ENCODE measurements at regions not wholly inside any gene's neighbourhood (a gene's known extent, or its start where the extent isn't known, plus 50 kb on each side); places are given as distances from the start of the nearest gene placed in this dataset.

DNA sequence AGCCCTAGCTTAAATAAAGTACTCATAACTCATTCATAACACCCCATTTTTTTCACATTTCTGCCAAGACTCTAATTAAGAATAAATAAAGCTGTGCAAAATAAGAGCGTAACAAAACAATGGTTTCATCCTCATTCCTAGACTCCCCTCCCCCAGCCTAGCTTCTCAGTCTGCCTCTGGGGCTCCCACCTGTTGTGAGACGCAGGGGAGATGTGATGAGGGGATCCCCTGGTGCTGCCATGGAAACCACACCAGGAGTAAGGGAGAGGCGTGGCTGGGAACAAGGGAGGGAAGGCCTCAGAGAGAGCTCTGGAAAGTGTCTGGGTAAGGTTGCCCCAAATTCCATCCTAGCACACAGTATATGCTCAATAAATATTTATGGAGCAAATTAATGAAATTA, 93.3 kb upstream of the USP29 start:
- H3K9me3 ChIP-seq, result peaks cover 3 to 28% of the 10 kb centered on the region in 2 donors
- H3K36me3 ChIP-seq, result no peaks in the 10 kb centered on the region
- intact Hi-C loops (cut with DNase I; ENCODE audit: low total_unique reads), result no loop called here
- H3K27me3 ChIP-seq, result no peaks in the 10 kb centered on the region
- no peak overlapping the region for H3K27ac ChIP-seq
- no peak for TF ChIP-seq POLR2A (IDR thresholded peaks at IDR 0.05)
- TF ChIP-seq POLR2AphosphoS5 (IDR thresholded peaks at IDR 0.05), result no peak
- TF ChIP-seq, protein P1, sequence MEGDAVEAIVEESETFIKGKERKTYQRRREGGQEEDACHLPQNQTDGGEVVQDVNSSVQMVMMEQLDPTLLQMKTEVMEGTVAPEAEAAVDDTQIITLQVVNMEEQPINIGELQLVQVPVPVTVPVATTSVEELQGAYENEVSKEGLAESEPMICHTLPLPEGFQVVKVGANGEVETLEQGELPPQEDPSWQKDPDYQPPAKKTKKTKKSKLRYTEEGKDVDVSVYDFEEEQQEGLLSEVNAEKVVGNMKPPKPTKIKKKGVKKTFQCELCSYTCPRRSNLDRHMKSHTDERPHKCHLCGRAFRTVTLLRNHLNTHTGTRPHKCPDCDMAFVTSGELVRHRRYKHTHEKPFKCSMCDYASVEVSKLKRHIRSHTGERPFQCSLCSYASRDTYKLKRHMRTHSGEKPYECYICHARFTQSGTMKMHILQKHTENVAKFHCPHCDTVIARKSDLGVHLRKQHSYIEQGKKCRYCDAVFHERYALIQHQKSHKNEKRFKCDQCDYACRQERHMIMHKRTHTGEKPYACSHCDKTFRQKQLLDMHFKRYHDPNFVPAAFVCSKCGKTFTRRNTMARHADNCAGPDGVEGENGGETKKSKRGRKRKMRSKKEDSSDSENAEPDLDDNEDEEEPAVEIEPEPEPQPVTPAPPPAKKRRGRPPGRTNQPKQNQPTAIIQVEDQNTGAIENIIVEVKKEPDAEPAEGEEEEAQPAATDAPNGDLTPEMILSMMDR (IDR thresholded peaks at IDR 0.05), result no peak
- H3K4me3 ChIP-seq, result no peak overlapping the region
- no peak for DNase-seq (ENCODE audit: low spot score in 2 of 2)
- H3K4me1 ChIP-seq, result no peaks in the 10 kb centered on the region

DNA sequence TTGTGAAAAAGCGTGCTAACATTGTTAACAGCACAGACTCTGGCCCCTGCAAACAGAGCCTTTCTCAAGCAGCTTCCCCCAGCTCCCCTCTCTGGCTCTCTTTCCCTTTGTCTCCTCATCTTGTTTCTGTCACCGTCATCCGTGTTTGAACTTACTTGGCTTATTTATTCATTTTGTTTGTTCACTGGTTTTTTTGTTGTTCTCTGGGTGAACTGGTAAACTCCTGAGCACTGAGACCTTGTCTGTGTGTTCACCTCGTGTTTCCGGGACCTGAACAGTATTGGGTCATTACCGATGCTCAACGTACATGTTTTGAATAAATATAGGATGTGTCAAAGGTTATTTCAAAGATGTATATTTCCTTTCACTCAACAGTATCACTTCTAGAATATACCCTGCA, 92.4 kb upstream of the USP29 start:
- no peak overlapping the region for H3K27ac ChIP-seq

DNA sequence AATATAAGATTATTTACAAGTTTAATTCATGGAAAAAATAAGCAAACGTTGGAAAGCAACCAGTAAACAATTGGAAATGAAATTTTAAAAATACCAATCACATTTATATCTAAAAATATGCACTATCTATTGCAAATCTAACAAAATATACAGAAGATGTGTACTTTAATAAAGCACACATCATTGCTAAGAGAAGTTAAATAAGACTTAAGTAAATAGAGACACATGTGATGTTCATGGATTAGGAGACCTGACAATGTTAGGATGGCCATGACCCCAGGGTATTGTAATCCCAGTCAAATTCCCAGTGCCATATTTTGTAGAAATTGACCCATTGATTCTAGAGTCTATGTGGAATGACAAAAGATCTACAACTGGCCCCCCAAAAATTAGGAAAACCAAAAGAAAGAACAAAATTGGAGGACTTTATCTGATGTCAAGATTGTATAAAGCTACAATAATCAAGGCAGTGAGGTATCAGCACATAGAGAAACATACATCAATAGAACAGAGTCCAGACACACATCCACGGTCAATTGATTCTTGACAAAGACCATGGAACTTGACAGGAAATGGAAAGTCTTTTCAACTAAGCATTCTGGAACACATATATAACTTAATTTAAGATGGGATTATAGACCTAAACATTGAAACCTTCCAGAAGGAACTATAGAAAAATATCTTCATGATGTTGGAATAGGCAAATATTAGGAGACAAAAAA, 90.8 kb upstream of the USP29 start:
- Histone ChIP-seq H3K9me3 (peaks cover 9 to 34% of the 10 kb centered on the region in 2 donors), H3K27me3 (no peaks in the 10 kb centered on the region), H3K4me3 (no peak overlapping the region), H3K4me1 (no peaks in the 10 kb centered on the region), H3K36me3 (no peaks in the 10 kb centered on the region), H3K27ac (no peak overlapping the region)
- intact Hi-C loops (cut with DNase I; ENCODE audit: low total_unique reads), result no loop called here
- no peak for DNase-seq (ENCODE audit: low spot score in 2 of 2)
- TF ChIP-seq, protein P1 (IDR thresholded peaks at IDR 0.05), result no peak
- TF ChIP-seq POLR2A (IDR thresholded peaks at IDR 0.05), result no peak
- TF ChIP-seq POLR2AphosphoS5 (IDR thresholded peaks at IDR 0.05), result no peak

More for the DNA sequence above, 92.4 kb upstream of the USP29 start:
- no peak overlapping the region for H3K4me3 ChIP-seq
- peaks cover 3 to 28% of the 10 kb centered on the region in 2 donors for H3K9me3 ChIP-seq
- TF ChIP-seq POLR2AphosphoS5 (IDR thresholded peaks at IDR 0.05), result no peak
- TF ChIP-seq, protein P1 (IDR thresholded peaks at IDR 0.05), result no peak
- DNase-seq (ENCODE audit: low spot score in 2 of 2), result no peak
- H3K4me1 ChIP-seq, result no peaks in the 10 kb centered on the region
- intact Hi-C loops (cut with DNase I; ENCODE audit: low total_unique reads), result no loop called here
- no peaks in the 10 kb centered on the region for H3K27me3 ChIP-seq
- no peaks in the 10 kb centered on the region for H3K36me3 ChIP-seq

DNA sequence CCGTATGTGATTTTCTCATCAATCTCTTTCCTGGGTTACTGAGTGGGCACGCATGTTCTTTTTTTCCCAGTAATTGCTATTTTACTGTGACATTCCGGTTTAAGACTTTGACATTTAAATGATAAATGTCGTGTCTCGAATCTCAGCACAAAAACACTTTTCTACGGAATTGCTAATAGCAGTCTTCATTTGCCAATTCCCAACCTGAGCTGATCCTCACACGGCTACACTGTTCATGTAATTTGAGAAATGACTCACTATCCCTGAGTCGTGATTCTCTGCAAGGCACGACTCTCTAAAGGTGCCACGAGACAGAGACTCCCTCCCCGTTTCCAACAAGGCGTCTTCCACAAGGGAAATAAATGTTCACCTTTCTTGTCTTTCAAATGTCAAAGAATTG, 88.7 kb upstream of the USP29 start:
- Histone ChIP-seq H3K27me3 (no peaks in the 10 kb centered on the region), H3K4me1 (no peaks in the 10 kb centered on the region), H3K27ac (no peak overlapping the region), H3K36me3 (no peaks in the 10 kb centered on the region), H3K4me3 (no peak overlapping the region), H3K9me3 (peaks cover 11 to 26% of the 10 kb centered on the region in 2 donors)
- DNase-seq (ENCODE audit: low spot score in 2 of 2), result no peak
- TF ChIP-seq POLR2A (IDR thresholded peaks at IDR 0.05) (no peak), POLR2AphosphoS5 (IDR thresholded peaks at IDR 0.05) (no peak)
- TF ChIP-seq, protein P1 (IDR thresholded peaks at IDR 0.05), result no peak
- intact Hi-C loops (cut with DNase I; ENCODE audit: low total_unique reads), result no loop called here

DNA sequence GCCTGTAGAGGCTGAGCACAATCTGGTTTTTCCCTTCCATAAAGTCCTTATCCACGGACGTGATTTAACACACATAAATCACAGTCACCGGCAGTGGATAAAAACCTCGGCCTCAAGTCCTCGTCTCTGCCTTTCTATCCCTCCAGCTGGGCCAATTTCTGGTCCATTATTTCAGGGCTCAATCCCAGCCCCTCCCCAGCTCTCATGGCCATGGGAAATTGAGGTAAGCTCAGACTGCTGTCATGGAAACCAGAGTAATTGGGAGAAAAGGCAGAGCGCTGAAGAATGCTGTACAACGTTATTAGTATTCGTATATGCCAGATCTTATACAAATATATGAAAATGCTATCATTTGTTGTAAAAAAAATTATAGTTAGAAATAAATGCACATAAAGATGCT, 86.2 kb upstream of the USP29 start:
- Histone ChIP-seq H3K4me1 (no peaks in the 10 kb centered on the region), H3K27me3 (no peaks in the 10 kb centered on the region), H3K36me3 (no peaks in the 10 kb centered on the region), H3K27ac (no peak overlapping the region), H3K9me3 (peaks cover 6 to 11% of the 10 kb centered on the region in 2 donors), H3K4me3 (no peak overlapping the region)
- no peak for DNase-seq (ENCODE audit: low spot score in 2 of 2)
- no peak for TF ChIP-seq POLR2AphosphoS5 (IDR thresholded peaks at IDR 0.05)
- intact Hi-C loops (cut with DNase I; ENCODE audit: low total_unique reads), result no loop called here

Measured in breast epithelium (tissue), 4 donors.